Ureter (tissue), 1 donor: ENCODE measurements at regions not wholly inside any gene's neighbourhood (a gene's known extent, or its start where the extent isn't known, plus 50 kb on each side); places are given as distances from the start of the nearest gene placed in this dataset.
"Not testable (repeated sequence)": the region's sequence is repeated elsewhere in the genome, so short reads cannot be mapped to it uniquely, and the experiment has no call there.

Experiments
- DNase-seq: peaks from one replicate; pipeline ENCODE4 v3.0.0-alpha.2; 2020; ENCODE audit warnings: low spot score
- donor health status: DM: yes; HTN: yes; CAD: no.

DNA sequence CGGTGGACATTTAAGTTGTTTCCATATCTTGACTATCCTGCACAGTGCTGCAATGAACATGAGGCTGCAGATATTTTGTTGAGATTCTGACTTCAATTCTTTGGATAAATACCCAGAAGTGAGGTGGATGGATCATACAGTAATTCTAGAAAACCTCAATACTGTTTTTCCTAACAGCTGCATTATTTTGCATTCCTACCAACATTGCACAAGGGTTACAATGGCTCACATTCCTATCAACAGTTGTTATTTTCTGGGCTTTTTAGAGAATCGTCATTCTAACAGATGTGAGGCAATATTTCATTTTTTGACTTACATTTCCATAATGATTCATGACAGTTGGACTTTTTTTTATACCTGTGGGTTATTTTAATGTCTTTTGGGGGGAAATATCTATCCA lies 716.9 kb upstream of the ANO3 start:
- no peak for DNase-seq

DNA sequence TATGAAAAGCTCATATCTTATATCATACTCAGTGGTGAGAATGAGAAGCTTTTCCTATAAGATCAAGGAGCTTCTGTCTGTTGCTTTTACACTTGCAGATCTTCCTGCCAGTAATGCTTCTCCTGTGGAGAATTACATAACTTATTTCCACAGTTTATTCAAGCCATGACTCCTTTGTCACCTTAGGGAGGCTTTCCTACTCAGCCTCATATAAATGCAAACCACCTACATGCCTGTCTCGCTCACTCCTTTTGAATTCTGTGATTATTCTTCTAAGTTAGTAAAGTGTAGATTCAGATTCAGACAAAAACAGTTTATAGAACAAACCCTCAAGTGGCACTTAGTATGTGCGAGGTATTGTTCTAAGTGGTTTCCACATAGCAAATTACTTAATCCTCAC lies 716.1 kb upstream of the ANO3 start:
- DNase-seq: no peak

GRCh38 chr11:25625094-25625493 lies 706.8 kb upstream of the ANO3 start:
- DNase-seq: no peak

DNA sequence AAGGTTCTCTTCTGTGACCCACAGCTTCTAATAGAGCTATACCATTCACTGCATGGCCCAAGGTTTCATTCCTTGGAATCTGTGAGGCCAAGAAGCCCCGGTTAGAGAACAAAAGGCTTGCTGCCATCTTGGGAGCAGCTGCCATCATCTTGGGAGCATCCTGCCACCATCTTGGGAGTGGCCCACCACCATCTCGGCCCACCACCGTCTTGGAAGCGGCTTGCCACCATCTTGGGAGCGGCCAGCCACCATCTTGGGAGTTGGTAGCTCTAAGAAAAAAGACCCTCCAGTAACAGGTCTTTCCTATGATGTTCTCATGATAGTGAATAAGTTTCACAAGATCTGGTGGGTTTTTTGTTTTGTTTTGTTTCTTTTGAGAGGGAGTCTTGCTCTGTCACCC lies 703.9 kb upstream of the ANO3 start:
- DNase-seq: no peak

DNA sequence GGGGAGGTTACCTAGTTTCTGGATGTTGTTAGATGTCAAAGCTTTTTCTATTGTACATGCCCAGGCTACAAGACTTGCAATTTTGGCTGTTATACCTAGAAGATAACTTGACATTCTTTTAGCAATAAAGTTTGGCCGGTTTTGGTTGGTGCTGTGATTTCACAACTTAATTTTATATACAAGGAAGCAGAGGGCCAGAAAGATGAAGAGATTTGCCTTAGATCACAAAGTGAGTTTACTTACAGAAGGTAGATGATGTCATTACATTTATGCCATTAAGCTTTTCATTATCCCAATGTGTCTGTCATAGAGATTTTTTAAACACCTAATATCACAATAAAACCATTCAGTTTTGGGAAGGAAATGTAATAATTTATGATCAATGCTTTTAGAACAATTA lies 698.7 kb upstream of the ANO3 start:
- DNase-seq: no peak

GRCh38 chr11:25649220-25649619 lies 682.7 kb upstream of the ANO3 start:
- not testable (repeated sequence) for DNase-seq

DNA sequence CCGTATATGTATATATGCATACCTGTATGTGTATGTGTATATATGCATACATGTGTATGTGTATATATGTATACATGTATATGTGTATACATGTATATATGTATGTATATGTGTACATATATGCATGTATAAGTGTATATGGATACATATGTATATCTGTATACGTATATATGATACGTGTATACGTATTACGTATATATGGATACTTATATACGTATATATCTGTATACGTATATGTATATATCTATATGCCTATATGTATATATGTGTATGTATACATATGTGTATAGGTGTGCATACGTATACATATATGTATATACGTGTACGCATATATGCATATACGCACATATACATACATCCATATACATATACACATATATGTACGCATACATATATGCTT lies 681.6 kb upstream of the ANO3 start:
- DNase-seq: no peak

DNA sequence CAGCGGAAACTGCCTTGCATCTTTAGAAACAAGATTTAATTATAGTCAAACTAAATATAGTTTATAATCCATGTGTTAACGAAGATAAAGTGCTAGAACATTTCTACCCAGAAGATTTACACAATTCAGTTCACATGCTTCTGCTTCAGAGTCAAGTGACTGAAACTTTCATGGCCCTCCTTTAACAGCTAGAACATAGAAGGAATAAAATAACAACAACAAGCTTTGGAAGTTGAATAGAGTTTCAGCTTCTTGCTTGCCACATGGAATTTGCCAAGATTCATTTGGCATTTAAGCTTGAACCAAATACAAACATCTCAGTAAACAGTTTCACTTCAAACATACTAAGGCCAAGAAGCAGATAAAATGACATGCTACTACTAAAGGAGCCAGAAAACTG lies 676.3 kb upstream of the ANO3 start:
- no peak for DNase-seq

- no peak for DNase-seq
Measured at GRCh38 chr11:25658916-25659315, 673.0 kb upstream of the ANO3 start.

DNA sequence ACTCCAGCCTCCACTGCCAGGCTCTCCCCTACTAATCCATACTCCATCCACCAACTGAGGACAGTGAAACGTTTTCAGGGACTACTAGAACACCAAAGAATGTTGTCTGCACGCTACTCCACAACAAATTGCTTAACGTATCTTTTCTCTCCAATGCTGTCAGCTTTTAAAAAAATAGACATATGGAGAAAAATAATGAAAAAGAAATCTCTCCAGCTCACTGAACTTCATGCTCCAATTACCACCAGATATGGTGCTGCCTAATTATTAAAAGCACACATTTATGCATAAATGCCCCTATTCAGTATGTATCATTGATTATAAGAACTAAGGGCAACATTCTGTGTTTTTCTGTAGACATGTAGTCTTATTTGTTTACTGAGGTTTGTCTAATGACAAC lies 672.2 kb upstream of the ANO3 start:
- DNase-seq: no peak

DNA sequence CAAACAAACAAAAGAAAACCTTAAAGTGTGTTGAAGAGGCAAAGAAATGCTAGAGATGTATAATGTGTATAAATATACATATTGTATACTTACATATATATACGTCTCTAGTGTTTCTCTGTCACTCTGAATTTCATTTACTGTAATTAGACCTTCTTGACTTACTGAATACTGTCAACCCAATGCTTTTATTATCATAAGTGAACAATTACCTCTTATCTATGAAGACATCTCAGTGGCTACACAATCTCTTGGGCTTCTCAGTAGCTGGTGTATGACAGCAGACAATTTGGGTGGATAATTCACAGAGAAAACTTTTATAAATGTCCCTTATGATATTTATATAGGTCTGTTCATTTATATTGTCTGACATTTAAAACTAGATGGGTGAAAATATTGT lies 664.1 kb upstream of the ANO3 start:
- no peak for DNase-seq

GRCh38 chr11:25691959-25692358 lies 640.0 kb upstream of the ANO3 start:
- no peak for DNase-seq

DNA sequence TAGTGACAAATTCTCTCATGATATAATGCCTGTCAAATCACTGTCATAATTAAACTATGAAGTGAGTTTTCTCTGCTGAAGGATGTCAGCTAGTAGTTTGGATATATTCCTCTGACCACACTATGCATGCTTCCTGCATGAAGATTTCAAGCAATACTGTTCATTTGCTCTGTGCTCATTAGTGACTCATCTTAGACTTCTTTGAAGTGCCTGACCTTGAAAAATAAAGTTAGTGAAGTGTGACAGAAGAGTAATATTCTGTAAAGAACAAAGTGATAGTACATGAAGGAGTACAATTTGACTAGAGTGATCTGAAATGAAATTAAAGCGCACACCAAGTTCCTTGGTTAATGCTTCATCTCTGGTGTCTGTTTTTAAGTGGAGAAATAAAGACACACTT lies 629.5 kb upstream of the ANO3 start:
- no peak for DNase-seq

DNA sequence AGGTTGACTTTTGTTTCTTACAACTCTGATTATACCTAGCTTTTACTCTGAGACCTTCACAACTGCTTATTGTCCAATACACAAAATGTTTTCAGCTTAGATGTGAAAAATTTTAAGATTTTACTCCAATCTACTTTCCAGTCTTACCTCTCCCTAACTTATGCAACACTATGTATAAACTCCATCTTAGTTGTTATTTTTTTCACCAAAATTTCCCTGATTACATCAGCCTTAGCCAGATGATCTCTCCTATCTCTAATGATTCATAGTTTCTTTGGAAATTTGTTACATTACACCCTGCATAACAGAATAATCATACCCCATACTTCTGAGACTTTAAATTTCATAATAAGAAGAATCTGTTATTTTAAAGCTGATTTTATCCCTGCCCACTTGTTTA lies 621.0 kb upstream of the ANO3 start:
- DNase-seq: no peak

- DNase-seq: no peak
Measured at GRCh38 chr11:25727944-25728343, 604.0 kb upstream of the ANO3 start.

GRCh38 chr11:25730230-25730629 lies 601.7 kb upstream of the ANO3 start:
- DNase-seq: no peak

- no peak for DNase-seq
Measured at GRCh38 chr11:25733777-25734176, 598.2 kb upstream of the ANO3 start.

DNA sequence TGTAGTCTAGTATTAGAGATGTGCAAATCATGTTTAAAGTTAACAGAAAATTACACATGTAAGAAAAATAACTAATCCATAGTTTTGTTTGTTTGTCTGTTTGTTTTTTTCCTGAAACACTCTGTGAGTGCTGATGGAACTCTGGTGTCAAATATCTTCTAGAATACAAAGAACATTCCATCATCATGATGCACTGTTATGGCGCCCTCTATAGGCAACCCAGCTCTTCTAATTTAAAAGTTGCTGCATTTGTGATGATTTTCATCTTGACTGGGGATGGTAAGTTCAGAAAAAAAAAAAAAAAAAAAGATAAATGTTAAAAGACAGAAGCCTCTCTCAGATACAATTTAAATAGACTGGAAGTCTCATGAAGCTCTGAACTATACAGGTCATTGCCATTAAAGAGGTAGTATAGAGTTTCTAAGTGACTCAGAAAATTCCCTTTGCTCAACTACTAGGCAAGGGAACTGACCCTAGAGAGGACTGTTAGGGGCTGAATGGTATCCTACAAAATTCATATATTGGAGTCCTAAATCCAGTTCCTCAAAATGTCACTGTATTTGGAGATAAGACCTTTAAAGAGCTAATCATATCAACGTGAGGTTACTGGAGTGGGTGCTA lies 597.2 kb upstream of the ANO3 start:
- DNase-seq: no peak

- DNase-seq: no peak
Measured at GRCh38 chr11:25737071-25737675, 594.8 kb upstream of the ANO3 start.

- no peak for DNase-seq
Measured at GRCh38 chr11:25741886-25742285, 590.0 kb upstream of the ANO3 start.

DNA sequence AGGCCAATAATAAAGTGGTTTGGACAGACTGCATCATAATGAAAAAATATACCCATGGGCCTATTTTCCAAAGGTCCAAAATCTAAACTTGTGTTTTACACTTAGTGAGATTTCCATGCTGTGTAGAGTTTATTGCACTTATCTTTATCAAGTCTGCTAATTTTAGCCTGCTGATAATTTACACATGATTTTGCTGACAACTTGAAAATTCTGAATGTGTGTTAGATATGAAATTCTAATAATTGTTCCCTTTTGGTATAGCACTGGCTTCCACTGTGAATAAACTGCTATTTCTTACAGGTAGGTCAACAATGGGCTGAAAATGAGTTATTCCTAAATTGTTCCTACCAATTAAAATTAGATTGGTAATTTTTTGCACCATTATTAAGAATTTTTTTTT lies 589.1 kb upstream of the ANO3 start:
- no peak for DNase-seq

DNA sequence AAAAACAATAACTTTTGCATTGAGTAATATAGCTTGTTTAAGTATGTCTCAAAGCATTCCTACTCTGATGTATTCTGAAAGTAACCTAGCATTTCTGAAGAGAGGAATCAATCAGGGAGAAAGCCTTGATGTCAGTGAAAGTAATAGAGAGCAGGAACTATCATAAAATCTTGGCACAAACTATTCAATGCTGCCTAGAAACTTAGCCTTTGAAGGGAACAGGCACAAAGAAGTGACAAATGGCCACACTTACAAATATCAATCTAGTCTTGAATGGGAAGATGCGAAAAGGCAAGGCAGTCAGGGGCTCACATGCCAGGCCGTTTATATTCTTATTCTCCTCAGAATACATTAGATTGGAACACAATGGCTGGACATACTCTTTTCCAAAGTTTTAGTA lies 576.5 kb upstream of the ANO3 start:
- DNase-seq: no peak

- DNase-seq: no peak
Measured at GRCh38 chr11:25755918-25756584, 575.9 kb upstream of the ANO3 start.
